HG02798 (cell line): ENCODE measurements at regions not wholly inside any gene's neighbourhood (a gene's known extent, or its start where the extent isn't known, plus 50 kb on each side); places are given as distances from the start of the nearest gene placed in this dataset.
"Not testable (repeated sequence)": the region's sequence is repeated elsewhere in the genome, so short reads cannot be mapped to it uniquely, and the experiment has no call there.

Experiments used
- ATAC-seq: cut with Tn5 transposase; IDR thresholded peaks from one replicate; pipeline ENCODE4 v1.9.1; 2021; ENCODE audit warnings: mild to moderate bottlenecking; ENCODE audit not compliant: unreplicated experiment, poor library complexity

DNA sequence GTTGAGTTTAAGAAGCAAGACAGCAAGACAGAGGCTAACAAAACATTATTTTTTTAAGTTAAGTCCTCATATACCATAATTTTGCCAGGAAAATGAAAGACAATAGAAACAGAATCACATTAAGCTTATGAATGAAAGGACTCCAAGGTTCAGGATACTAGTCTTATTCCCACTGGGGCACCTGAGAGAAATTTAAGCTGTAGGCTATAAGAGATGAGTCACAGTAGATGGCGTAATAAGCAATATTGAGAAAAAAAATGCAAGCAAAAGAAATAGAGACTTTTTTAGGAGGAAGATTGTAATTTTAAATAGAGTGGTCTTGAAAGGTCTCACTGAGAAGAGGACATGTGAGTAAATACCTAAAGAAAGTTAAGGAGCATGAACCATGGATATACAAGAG, 57.1 kb upstream of the KIF2B start:
- no peak for ATAC-seq

GRCh38 chr17:53765129-53765528, 57.6 kb upstream of the KIF2B start:
- no peak for ATAC-seq

DNA sequence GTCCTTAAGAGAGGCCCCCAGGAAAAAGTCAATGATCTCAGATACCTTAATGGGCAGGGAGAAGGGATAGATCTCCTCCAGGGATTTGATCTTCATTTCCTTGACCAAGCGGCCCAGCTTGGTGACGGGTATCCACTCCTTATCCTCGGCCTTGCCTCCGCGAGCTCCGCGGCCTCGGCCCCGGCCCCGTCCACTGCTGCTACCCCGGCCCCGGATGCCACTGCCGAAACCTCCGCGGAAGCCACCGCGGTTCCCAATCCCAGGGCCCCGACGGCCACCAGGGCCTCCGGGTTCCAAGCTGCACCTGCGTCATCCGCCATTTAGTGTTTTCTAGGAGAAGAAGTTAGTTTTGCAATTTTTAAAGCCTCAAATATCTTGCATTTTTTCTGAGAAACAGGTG, 65.2 kb upstream of the KIF2B start:
- ATAC-seq = no peak

DNA sequence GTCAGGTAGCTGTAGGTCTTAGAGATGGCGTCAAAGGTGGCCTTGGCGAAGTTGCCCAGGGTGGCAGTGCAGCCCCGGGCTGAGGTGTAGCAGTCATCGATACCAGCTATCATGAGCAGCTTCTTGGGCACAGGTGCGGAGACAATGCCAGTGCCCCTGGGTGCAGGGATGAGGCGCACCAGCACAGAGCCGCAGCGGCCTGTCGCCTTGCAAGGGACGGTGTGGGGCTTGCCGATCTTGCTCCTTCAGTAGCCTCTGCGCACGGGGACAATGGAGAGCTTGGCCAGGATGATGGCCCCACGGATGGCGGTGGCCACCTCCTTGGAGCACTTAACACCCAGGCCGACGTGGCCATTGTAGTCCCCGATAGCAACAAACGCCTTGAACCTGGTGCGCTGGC, 65.6 kb upstream of the KIF2B start:
- ATAC-seq = not testable (repeated sequence)

DNA sequence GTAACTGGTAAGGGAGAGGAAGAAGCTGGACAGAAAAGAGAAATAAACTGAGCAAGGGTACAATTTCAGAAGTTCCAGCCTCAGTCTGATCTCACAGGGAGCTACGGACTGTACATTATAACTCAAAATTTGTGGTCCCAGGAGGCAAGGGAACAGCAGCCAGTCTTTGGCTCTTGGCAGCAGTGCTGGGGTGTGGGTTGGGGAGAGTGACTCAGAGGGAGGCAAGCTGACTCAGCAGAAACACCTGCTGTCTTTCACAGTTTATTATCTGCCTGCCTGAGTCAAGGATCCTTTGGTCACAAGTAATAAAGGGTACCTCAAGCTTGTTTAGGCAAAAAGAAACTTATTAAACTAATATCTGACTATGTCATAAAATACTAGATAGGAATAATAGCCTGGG, 73.5 kb upstream of the KIF2B start:
- ATAC-seq = no peak

GRCh38 chr17:53748159-53748820, 74.4 kb upstream of the KIF2B start:
- not testable (repeated sequence) for ATAC-seq

DNA sequence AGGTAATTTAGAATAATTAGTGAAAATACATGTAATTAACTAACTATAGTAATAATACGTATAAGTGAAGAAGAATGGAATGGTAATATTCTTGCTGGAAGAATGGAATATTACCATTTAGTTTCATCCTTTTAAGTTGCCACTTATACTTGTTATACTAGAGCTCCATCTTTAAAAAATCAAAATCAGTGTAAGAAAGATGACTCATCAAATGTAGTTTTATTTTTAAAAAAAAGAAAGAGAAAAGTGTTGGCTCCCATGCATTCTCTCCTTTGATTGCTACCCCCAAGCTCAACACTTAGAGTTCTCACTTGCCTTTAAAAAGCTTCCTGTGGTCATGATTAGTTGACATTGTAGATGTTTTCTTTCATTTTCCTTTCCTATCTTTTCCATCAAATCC, 82.4 kb upstream of the KIF2B start:
- no peak for ATAC-seq

DNA sequence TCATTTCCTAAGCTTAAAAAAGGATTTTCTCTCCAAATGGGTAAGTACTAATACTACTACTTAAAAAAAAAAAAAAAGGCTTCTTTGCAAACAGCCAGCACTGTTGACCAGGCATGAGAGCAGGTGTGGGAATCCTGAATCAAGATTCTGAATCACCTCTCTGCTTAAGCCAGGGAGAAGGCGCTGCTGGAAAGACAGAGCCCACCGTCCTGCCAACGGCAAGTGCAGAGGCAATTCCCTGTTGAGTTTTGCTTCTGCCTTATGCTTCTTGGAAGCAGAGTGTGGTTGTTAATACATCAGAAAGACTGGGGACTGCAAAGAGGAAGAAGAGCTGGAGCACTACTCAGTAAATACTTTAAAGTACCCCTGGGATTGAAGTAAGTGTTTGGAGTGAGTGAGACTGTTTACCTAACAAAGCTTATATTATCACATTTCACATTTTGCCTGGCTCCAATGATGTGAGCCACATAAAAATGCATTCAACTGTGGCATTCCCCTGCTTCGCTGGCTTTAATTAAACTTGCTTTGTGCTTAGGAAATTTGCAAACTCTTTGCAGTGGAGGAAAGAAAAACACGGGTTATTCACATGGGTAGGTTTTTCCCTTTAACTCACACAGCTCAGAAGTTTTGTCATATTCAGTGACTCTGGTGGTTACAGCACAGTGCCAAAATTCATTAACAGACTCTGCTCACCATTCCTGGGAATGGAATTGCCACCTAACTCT, 86.0 kb upstream of the KIF2B start:
- ATAC-seq = no peak

DNA sequence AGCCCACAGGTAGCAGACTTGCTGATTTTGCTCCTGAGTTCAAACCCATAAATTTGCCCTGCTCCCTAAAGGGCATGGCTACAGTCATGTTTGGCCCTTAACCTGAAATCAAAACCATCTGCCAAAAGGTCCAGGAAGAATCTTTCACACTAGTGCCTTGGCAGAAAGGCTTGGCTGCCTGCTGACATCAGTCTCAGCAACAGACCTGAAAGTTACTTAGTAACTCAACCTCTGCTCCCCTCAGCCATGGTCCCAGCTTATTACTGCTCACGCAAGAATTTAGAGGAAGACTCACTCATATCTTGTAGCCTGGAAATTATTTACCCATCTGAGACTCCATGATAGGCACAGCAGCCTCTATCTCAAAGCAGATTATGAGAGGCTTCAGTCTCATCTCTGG, 98.0 kb upstream of the KIF2B start:
- no peak for ATAC-seq

- ATAC-seq = no peak
Measured at GRCh38 chr17:53722407-53722806, 100.3 kb upstream of the KIF2B start.

GRCh38 chr17:53721101-53721500, 101.6 kb upstream of the KIF2B start:
- ATAC-seq = no peak

DNA sequence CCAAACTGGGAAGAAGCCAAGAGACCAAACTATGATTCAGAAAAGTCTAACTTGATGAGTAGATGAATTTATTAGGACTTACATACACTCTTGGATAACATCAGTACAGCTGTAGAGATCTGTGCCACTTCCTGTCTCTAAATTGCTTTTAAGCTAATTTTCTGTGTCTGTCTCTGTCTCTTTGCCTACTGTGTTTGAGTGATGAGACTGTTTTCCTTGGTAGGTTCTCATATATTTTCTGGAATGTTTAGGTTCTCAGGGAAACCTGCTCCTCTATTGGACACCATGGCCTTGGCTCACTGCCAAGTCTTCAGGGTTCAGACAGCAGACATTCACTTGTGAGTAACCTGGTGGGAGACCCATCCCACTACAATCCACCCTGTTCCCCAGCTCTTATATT, 103.5 kb upstream of the KIF2B start:
- no peak for ATAC-seq

DNA sequence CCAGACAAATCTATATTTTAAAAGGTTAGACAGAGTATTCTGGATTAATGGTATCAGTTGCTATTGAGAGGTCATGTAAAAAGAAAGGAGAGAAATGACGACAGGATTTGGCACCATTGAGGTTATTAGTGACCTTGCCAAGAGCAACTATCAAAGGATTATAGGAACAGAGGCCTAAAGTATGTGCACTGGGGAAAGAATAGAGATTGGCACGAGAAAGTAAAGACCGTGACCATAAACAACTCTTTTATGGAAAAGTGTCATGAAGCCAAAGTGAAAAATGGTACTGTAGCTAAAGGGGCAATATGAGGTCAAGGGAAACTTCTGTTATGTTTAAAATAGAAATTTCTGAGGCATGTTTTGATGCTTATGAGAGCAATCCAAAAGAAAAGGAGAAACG, 115.2 kb upstream of the KIF2B start:
- no peak for ATAC-seq

DNA sequence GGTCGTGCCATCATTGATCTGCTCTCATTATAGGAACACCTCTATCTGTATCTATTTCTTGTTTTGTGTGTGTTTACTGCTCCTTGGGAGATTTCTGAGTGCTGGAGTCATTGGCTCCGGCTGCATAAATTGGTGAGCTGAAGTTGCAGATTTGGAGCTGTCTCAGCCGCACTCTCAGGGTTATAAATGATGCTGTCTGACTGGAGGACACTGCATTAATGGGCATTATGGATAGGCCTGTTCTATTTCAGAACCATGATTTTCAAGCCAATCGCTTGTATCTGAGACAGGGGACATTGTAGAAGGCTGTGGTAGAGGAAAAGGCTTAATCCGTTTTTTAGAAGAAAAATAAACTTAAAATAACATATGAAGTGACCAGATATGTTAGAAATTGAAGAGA, 126.4 kb upstream of the KIF2B start:
- no peak for ATAC-seq

- ATAC-seq = no peak
Measured at GRCh38 chr17:53687324-53687723, 135.4 kb upstream of the KIF2B start.

GRCh38 chr17:53680745-53681144, 142.0 kb upstream of the KIF2B start:
- ATAC-seq = no peak

DNA sequence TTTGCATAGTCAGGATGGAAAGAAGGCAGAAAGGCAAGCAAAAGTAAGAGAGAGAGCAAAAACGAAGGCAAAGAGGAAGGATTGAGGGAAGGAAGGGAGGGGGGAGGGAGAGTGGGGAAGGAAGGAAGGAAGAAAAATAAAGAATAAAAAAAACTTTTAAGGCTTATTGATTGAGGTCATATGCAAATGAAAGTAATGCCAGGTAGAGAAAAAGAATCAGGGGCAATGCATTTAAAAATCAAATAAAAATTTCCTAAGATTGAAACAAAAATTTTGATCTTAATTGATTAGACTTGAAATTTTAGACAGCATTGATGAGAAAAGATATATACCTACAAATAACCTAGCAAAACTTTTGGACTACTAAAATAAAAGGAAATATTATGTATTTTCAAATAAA, 153.9 kb upstream of the KIF2B start:
- ATAC-seq = no peak

GRCh38 chr17:53662608-53663007, 160.1 kb upstream of the KIF2B start:
- no peak for ATAC-seq

DNA sequence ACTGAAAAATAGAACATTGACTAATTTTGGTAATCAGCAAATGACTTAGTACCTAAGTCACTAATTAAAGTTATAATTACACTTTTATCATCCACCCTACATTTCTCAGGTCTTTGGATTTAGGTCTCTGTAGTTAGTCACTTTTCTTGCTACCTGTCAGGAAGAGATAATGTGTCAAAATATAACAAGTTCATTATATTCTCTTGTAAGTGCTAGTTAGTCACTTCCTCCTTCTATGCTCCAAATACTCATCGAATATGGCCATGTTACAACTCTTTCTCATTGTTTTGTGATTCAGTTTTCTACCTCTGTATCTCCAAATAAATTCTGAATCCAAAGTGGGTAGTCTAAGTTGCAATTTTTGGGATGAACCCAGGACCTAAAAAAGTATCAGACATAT, 163.5 kb upstream of the KIF2B start:
- no peak for ATAC-seq

GRCh38 chr17:53655591-53655990, 167.1 kb upstream of the KIF2B start:
- ATAC-seq = no peak

GRCh38 chr17:53649201-53649600, 173.5 kb upstream of the KIF2B start:
- ATAC-seq = no peak

DNA sequence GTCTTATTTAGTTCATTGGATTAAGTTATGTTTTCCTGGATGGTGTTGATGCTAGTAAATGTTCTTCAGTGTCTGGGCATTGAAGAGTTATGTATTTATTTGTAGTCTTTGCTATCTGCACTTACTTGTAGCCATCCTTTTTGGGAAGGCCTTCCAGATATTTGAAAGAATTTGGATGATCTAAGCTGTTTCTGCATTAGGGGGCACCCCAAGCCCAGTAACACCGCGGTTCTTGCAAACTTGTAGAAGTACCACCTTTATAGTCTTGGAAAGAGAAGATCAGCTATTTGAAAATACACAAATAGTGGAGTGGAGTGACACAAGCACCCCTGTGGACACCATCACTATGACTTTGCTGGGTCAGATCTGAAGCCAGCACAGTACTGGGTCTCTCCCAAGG, 175.9 kb upstream of the KIF2B start:
- ATAC-seq = no peak
